ENCODE measurements at regions not wholly inside any gene's neighbourhood (a gene's known extent, or its start where the extent isn't known, plus 50 kb on each side); places are given as distances from the start of the nearest gene placed in this dataset.
A peak's percentile ranks its signal among the peaks of the same experiment; 100 is the strongest.
"Not testable (repeated sequence)": the region's sequence is repeated elsewhere in the genome, so short reads cannot be mapped to it uniquely, and the experiment has no call there.

DNA sequence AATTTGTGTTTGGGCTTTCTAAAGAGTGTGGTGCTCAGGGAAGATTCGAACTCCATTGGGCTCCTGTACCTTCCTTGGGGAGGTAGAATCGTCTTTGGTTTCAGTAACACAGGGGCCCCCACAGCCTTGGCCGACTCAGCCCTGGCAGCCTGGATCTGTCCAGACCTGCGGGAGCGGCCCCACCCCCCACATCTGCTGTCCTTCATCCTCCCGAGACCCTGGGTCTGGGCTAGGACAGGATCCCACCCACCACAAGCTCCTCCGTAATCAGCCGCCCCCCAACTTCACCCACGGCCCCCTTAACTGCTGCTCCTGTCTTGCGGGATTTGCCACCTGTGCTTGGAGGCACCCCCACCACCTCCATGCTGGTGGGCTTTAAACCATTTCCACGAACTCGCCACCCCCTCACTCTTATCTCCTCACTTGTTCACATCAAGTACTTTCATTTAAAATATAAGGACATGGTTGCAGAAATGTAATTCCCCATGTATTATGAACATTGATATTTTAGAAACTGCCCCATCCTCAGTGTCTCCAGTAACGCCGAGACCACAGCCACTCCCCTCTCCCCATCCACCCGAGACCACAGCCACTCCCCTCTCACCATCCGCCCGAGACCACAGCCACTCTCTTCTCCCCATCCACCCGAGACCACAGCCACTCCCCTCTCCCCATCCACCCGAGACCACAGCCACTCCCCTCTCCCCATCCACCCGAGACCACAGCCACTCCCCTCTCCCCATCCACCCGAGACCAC, 84.7 kb upstream of the SFSWAP start:
- CTCF ChIA-PET (ENCODE audit: partially characterized antibody); H2AFZ ChIP-seq (ENCODE audit: low read length); H3K9me3 ChIP-seq (ENCODE audit: insufficient read depth in 2 of 2, low read depth in 1 of 2, low read length in 1 of 2); H3K4me3 ChIP-seq (ENCODE audit: extremely low read depth in 1 of 4, insufficient read depth in 2 of 4, low read depth in 3 of 4, low read length in 4 of 4); H3K56ac ChIP-seq (replicated peaks; ENCODE audit: insufficient read length, low read depth, low read length); H3K18ac ChIP-seq (ENCODE audit: extremely low read depth, low read length); H3K23me2 ChIP-seq (ENCODE audit: low read depth, low read length); FAIRE-seq; H4K8ac ChIP-seq (ENCODE audit: extremely low read depth, insufficient read depth, low read length); H3K27ac ChIP-seq (ENCODE audit: low read depth, low read length); H2BK120ac ChIP-seq (replicated peaks; ENCODE audit: low read depth, low read length); H3K79me1 ChIP-seq (ENCODE audit: low read depth, low read length); H2BK15ac ChIP-seq (ENCODE audit: low read length); H3K36me3 ChIP-seq (ENCODE audit: control insufficient read depth in 2 of 4, insufficient read depth in 4 of 4, low read length in 3 of 4); POLR2A ChIA-PET (ENCODE audit: partially characterized antibody); H3K4me2 ChIP-seq (ENCODE audit: insufficient read depth in 1 of 2, low read depth in 2 of 2, low read length in 2 of 2); H4K91ac ChIP-seq (replicated peaks; ENCODE audit: insufficient read length, low read length); H3K9ac ChIP-seq (replicated peaks in 1 of 4; ENCODE audit: extremely low read depth in 1 of 4, low read depth in 3 of 4, low read length in 3 of 4); DNase-seq (ENCODE audit: low read depth in 1 of 2, low spot score in 2 of 2); H3K14ac ChIP-seq (ENCODE audit: insufficient read length); H3K79me2 ChIP-seq (ENCODE audit: control insufficient read depth in 1 of 2, insufficient read depth in 2 of 2, low read length in 2 of 2); H3K27me3 ChIP-seq (replicated peaks in 1 of 4; ENCODE audit: control insufficient read depth in 3 of 4, extremely low read depth in 1 of 4, insufficient read depth in 3 of 4, low read length in 3 of 4); H4K20me1 ChIP-seq (replicated peaks in 1 of 2; ENCODE audit: control insufficient read depth in 1 of 2, insufficient read depth in 2 of 2, low read length in 2 of 2); H2AK5ac ChIP-seq (ENCODE audit: low read depth, low read length); H3K23ac ChIP-seq (ENCODE audit: insufficient read length); H4K5ac ChIP-seq (ENCODE audit: insufficient read length, low read depth, low read length); H3K4ac ChIP-seq (replicated peaks; ENCODE audit: insufficient read length, low read depth, low read length): not testable (repeated sequence)
- H2BK5ac ChIP-seq (ENCODE audit: low read depth, low read length), result peak overlapping the region; percentile 66; the same call in 1 of the 2 replicates
- peak overlapping the region; percentile 90 for H2BK12ac ChIP-seq (ENCODE audit: low read depth, low read length)
- peak overlapping the region; percentile 96; the same call in 1 of the 2 replicates for H2BK20ac ChIP-seq (ENCODE audit: low read length)
- WGBS, 2 experiments (ENCODE audit: extremely low coverage in 1 of 2, insufficient coverage in 1 of 2, insufficient read length in 1 of 2, insufficient replicate concordance in 2 of 2, low coverage in 1 of 2, low lambda C conversion rate in 2 of 2, missing lambda C conversion rate in 1 of 2), result 74% methylated on average over 20 of the region's 21 CpGs; no CpG with 5 or more reads in 1 of the 2 experiments
- H3K4me1 ChIP-seq (replicated peaks in 1 of 4; ENCODE audit: control insufficient read depth in 3 of 4, insufficient read depth in 4 of 4, low read length in 3 of 4), result peaks cover 0 to 27% (median 18%) of the 10 kb centered on the region in 4 experiments; a peak in 6 of 7 replicates

All from H1 (cell line).